ENCODE measurements at regions not wholly inside any gene's neighbourhood (a gene's known extent, or its start where the extent isn't known, plus 50 kb on each side); places are given as distances from the start of the nearest gene placed in this dataset.
"Not testable (repeated sequence)": the region's sequence is repeated elsewhere in the genome, so short reads cannot be mapped to it uniquely, and the experiment has no call there.

- DNase-seq: not testable (repeated sequence)
These were observed 87.5 kb downstream of the MRPL57 start for GRCh38 chr13:21263909-21264308.

GRCh38 chr13:21268485-21268884 lies 92.0 kb downstream of the MRPL57 start:
- DNase-seq: not testable (repeated sequence)

- not testable (repeated sequence) for DNase-seq
These were observed 96.0 kb downstream of the MRPL57 start for GRCh38 chr13:21272439-21272838.

- not testable (repeated sequence) for DNase-seq
These were observed 98.0 kb downstream of the MRPL57 start for GRCh38 chr13:21274457-21274856.

GRCh38 chr13:21282065-21282464 lies 105.6 kb downstream of the MRPL57 start:
- DNase-seq: no peak

GRCh38 chr13:21287331-21287907 lies 111.0 kb downstream of the MRPL57 start:
- no peak for DNase-seq

GRCh38 chr13:21289475-21289874 lies 113.0 kb downstream of the MRPL57 start:
- DNase-seq: no peak

GRCh38 chr13:21290442-21291002 lies 114.1 kb downstream of the MRPL57 start:
- not testable (repeated sequence) for DNase-seq

- no peak for DNase-seq
These were observed 115.4 kb downstream of the MRPL57 start for GRCh38 chr13:21291840-21292239.

GRCh38 chr13:21296991-21297390 lies 120.5 kb downstream of the MRPL57 start:
- peak; percentile 38 for DNase-seq

- DNase-seq: peak; percentile 13
These were observed 121.0 kb downstream of the MRPL57 start for GRCh38 chr13:21297447-21297846.

GRCh38 chr13:21297914-21298831 lies 121.7 kb downstream of the MRPL57 start:
- peak; percentile 90 for DNase-seq

- no peak for DNase-seq
These were observed 127.8 kb downstream of the MRPL57 start for GRCh38 chr13:21304256-21304655.

GRCh38 chr13:21306300-21307073 lies 130.0 kb downstream of the MRPL57 start:
- DNase-seq: not testable (repeated sequence)

GRCh38 chr13:21307158-21307557 lies 130.7 kb downstream of the MRPL57 start:
- not testable (repeated sequence) for DNase-seq

- DNase-seq: no peak
These were observed 132.4 kb downstream of the MRPL57 start for GRCh38 chr13:21308906-21309305.

GRCh38 chr13:21309542-21310172 lies 133.2 kb downstream of the MRPL57 start:
- DNase-seq: no peak

- no peak for DNase-seq
These were observed 133.8 kb downstream of the MRPL57 start for GRCh38 chr13:21310220-21310619.

GRCh38 chr13:21314976-21315375 lies 138.5 kb downstream of the MRPL57 start:
- DNase-seq: not testable (repeated sequence)

- DNase-seq: no peak
These were observed 139.9 kb downstream of the MRPL57 start for GRCh38 chr13:21316376-21316775.

- no peak for DNase-seq
These were observed 140.1 kb downstream of the ZDHHC20 start for GRCh38 chr13:21318891-21319532.
